ENCODE measurements at regions not wholly inside any gene's neighbourhood (a gene's known extent, or its start where the extent isn't known, plus 50 kb on each side); places are given as distances from the start of the nearest gene placed in this dataset.

DNA sequence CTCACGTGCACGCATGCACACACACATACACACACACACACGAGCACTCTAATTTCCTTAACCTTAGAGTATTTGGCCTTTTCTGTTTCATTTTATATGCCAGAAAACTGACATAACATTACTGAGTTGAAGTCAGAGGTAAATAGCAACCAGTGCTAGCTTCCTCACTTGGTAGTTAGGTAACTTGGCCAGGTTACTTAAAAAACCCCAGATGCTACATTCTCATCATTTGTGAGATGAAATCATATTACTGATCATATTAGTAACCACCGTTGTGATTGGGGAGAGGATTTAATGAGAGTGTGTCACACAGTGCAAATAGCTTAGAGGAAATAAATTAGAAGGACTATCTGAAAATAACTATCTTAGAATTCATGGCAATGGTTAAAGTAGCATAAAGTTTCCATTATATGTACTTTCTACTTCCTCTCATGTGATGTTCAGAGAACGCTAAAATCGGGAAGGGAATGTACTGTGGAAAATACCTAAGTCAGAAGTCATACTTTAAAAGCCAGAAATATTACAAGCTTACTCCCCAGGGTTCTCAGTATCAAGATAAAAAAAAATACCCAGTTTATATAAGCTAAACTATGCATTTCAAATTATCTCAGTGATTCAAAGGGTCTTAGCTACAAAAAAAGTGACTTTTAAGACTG is 120.5 kb downstream of the TUSC1 start (continued):
- TF ChIP-seq, protein P1, sequence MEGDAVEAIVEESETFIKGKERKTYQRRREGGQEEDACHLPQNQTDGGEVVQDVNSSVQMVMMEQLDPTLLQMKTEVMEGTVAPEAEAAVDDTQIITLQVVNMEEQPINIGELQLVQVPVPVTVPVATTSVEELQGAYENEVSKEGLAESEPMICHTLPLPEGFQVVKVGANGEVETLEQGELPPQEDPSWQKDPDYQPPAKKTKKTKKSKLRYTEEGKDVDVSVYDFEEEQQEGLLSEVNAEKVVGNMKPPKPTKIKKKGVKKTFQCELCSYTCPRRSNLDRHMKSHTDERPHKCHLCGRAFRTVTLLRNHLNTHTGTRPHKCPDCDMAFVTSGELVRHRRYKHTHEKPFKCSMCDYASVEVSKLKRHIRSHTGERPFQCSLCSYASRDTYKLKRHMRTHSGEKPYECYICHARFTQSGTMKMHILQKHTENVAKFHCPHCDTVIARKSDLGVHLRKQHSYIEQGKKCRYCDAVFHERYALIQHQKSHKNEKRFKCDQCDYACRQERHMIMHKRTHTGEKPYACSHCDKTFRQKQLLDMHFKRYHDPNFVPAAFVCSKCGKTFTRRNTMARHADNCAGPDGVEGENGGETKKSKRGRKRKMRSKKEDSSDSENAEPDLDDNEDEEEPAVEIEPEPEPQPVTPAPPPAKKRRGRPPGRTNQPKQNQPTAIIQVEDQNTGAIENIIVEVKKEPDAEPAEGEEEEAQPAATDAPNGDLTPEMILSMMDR (IDR thresholded peaks at IDR 0.05), result no peak

DNA sequence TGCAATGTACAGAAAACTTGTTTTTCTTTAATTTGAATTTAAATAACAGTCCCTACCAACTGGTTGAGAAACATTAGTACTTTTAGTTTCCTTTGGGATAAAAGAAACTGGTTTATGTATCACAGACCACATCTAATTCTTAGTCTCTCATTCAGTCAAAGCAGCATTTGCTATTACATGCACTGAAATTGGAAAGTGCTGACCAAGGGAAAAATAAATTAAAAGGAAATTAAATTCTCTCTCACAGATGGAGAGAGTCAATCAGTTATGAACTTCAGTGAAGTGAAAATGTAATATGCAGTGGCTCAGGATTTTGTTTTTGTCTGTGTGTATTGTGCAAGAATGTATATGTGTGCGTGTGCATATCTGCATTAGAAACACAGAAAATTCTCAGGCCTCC is 121.7 kb downstream of the TUSC1 start:
- no peaks in the 10 kb centered on the region for H3F3A ChIP-seq (replicated peaks; ENCODE audit: insufficient read depth)
- TF ChIP-seq RAD21 (IDR thresholded peaks at IDR 0.05; ENCODE audit: low read length) (no peak), EZH2phosphoT487 (IDR thresholded peaks at IDR 0.05; ENCODE audit: borderline replicate concordance, low read depth) (no peak), FOXJ3 (CRISPR knock-in tag; IDR thresholded peaks at IDR 0.05) (no peak), FOSL2 (IDR thresholded peaks at IDR 0.05; ENCODE audit: borderline replicate concordance, low read depth) (no peak), EP300 (IDR thresholded peaks at IDR 0.05; ENCODE audit: borderline replicate concordance in 1 of 2, low read depth in 1 of 2, low read length in 1 of 2) (no peak), RXRA (IDR thresholded peaks at IDR 0.05; ENCODE audit: borderline replicate concordance, low read depth) (no peak), MXI1 (IDR thresholded peaks at IDR 0.05; ENCODE audit: low read depth, low read length) (no peak), SMC3 (IDR thresholded peaks at IDR 0.05; ENCODE audit: low read depth, low read length) (no peak), GATA2 (CRISPR knock-in tag; IDR thresholded peaks at IDR 0.05) (no peak), YY1 (IDR thresholded peaks at IDR 0.05; ENCODE audit: low read depth) (no peak), SIN3A (IDR thresholded peaks at IDR 0.05; ENCODE audit: borderline replicate concordance, low read depth, low read length) (no peak), MEF2A (IDR thresholded peaks at IDR 0.05; ENCODE audit: borderline replicate concordance, low read depth) (no peak), CHD2 (IDR thresholded peaks at IDR 0.05; ENCODE audit: low read length, partially characterized antibody) (no peak)
- TF ChIP-seq, protein P1 (IDR thresholded peaks at IDR 0.05), result no peak
- TF ChIP-seq, protein P2, sequence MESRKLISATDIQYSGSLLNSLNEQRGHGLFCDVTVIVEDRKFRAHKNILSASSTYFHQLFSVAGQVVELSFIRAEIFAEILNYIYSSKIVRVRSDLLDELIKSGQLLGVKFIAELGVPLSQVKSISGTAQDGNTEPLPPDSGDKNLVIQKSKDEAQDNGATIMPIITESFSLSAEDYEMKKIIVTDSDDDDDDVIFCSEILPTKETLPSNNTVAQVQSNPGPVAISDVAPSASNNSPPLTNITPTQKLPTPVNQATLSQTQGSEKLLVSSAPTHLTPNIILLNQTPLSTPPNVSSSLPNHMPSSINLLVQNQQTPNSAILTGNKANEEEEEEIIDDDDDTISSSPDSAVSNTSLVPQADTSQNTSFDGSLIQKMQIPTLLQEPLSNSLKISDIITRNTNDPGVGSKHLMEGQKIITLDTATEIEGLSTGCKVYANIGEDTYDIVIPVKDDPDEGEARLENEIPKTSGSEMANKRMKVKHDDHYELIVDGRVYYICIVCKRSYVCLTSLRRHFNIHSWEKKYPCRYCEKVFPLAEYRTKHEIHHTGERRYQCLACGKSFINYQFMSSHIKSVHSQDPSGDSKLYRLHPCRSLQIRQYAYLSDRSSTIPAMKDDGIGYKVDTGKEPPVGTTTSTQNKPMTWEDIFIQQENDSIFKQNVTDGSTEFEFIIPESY (IDR thresholded peaks at IDR 0.05; ENCODE audit: borderline replicate concordance, low read depth), result no peak
- H3K4me3 ChIP-seq (ENCODE audit: low read depth in 2 of 2, low read length in 1 of 2), result no peak overlapping the region
- H3K9me2 ChIP-seq, result no peaks in the 10 kb centered on the region
- H3K27ac ChIP-seq (ENCODE audit: low read depth in 2 of 2, low read length in 1 of 2), result no peak overlapping the region
- CTCF ChIA-PET, result no interaction called here
- no peaks in the 10 kb centered on the region for H3K27me3 ChIP-seq (ENCODE audit: insufficient read depth)
- no peak overlapping the region for H3K9ac ChIP-seq
- DNase-seq, result no peak
- no peaks in the 10 kb centered on the region for H3K4me1 ChIP-seq (ENCODE audit: control insufficient read depth in 1 of 2, insufficient read depth in 2 of 2, low read depth in 1 of 2, low read length in 1 of 2)
- no peaks in the 10 kb centered on the region for H4K20me1 ChIP-seq (ENCODE audit: insufficient read depth)
- H3K4me2 ChIP-seq, result no peak overlapping the region
- no peak overlapping the region for H2AFZ ChIP-seq (ENCODE audit: low read depth)
- POLR2A ChIA-PET, result no interaction called here
- no peaks in the 10 kb centered on the region for H3K79me2 ChIP-seq (ENCODE audit: insufficient read depth)
- no peaks in the 10 kb centered on the region for H3K36me3 ChIP-seq (replicated peaks in 1 of 2; ENCODE audit: control insufficient read depth in 1 of 2, insufficient read depth in 2 of 2, low read length in 1 of 2)
- 36% methylated on average over 1 of the region's 1 CpG for WGBS (ENCODE audit: low lambda C conversion rate)
- no peaks in the 10 kb centered on the region for H3K9me3 ChIP-seq
